Erythroblast (primary cell): ENCODE measurements at regions not wholly inside any gene's neighbourhood (a gene's known extent, or its start where the extent isn't known, plus 50 kb on each side); places are given as distances from the start of the nearest gene placed in this dataset.

Experiments
- DNase-seq, 2 experiments: peaks; one replicate each; lab custom pipeline; 2025; lab: John Stamatoyannopoulos, UW
- GATA1 ChIP-seq: IDR thresholded peaks from 2 replicates; pipeline ENCODE4 v1.6.1; 2011; ENCODE audit warnings: low read depth, mild to moderate bottlenecking, control low read depth, low read length, moderate library complexity
- POLR2A ChIP-seq: IDR thresholded peaks from 2 replicates; pipeline ENCODE4 v1.6.1; 2011; ENCODE audit warnings: mild to moderate bottlenecking, low read length

GRCh38 chr17:33501185-33501584 lies 208.1 kb upstream of the ASIC2 start:
- TF ChIP-seq GATA1 (no peak), POLR2A (no peak)

GRCh38 chr17:33504571-33504970 lies 211.5 kb upstream of the ASIC2 start:
- no peak for DNase-seq

More at GRCh38 chr17:33501185-33501584, 208.1 kb upstream of the ASIC2 start:
- DNase-seq: no peak

GRCh38 chr17:33506889-33507650 lies 214.0 kb upstream of the ASIC2 start:
- TF ChIP-seq GATA1 (no peak), POLR2A (no peak)
- peak; percentile 1 to 49 for DNase-seq

More at GRCh38 chr17:33504571-33504970, 211.5 kb upstream of the ASIC2 start:
- TF ChIP-seq POLR2A (no peak), GATA1 (no peak)

GRCh38 chr17:33508215-33508614 lies 215.1 kb upstream of the ASIC2 start:
- no peak for DNase-seq
- TF ChIP-seq GATA1 (no peak), POLR2A (no peak)

- no peak for TF ChIP-seq POLR2A
- TF ChIP-seq GATA1: no peak
- no peak for DNase-seq
Observed at GRCh38 chr17:33509331-33509730, 216.2 kb upstream of the ASIC2 start.

- DNase-seq: no peak
- TF ChIP-seq POLR2A (no peak), GATA1 (no peak)
Observed at GRCh38 chr17:33511670-33512069, 218.6 kb upstream of the ASIC2 start.

- no peak for TF ChIP-seq GATA1
- no peak for TF ChIP-seq POLR2A
- DNase-seq: no peak
Observed at GRCh38 chr17:33512113-33512512, 219.0 kb upstream of the ASIC2 start.

- TF ChIP-seq POLR2A (no peak), GATA1 (no peak)
- no peak for DNase-seq
Observed at GRCh38 chr17:33513769-33514168, 220.7 kb upstream of the ASIC2 start.

- TF ChIP-seq GATA1 (no peak), POLR2A (no peak)
- no peak for DNase-seq
Observed at GRCh38 chr17:33514369-33514768, 221.3 kb upstream of the ASIC2 start.

GRCh38 chr17:33515974-33516373 lies 222.9 kb upstream of the ASIC2 start:
- no peak for TF ChIP-seq GATA1
- TF ChIP-seq POLR2A: no peak
- no peak for DNase-seq

- no peak for DNase-seq
Observed at GRCh38 chr17:33516645-33517044, 223.6 kb upstream of the ASIC2 start.

GRCh38 chr17:33517746-33518145 lies 224.7 kb upstream of the ASIC2 start:
- TF ChIP-seq GATA1 (no peak), POLR2A (no peak)
- no peak for DNase-seq

More at GRCh38 chr17:33516645-33517044, 223.6 kb upstream of the ASIC2 start:
- TF ChIP-seq POLR2A (no peak), GATA1 (no peak)

- DNase-seq: no peak
- no peak for TF ChIP-seq POLR2A
- no peak for TF ChIP-seq GATA1
Observed at GRCh38 chr17:33519692-33520091, 226.6 kb upstream of the ASIC2 start.

- peak; percentile 16 to 60 for DNase-seq
- no peak for TF ChIP-seq GATA1
- no peak for TF ChIP-seq POLR2A
Observed at GRCh38 chr17:33520426-33521330, 227.6 kb upstream of the ASIC2 start.
